Medulla oblongata (tissue), 1 donor: ENCODE measurements at regions not wholly inside any gene's neighbourhood (a gene's known extent, or its start where the extent isn't known, plus 50 kb on each side); places are given as distances from the start of the nearest gene placed in this dataset.

Source experiments
- DNase-seq: peaks from one replicate; pipeline ENCODE4 v3.0.0-alpha.2; 2015; ENCODE audit errors: extremely low spot score

GRCh38 chr7:136036336-136036735, 59.2 kb upstream of the MTPN start:
- no peak for DNase-seq

- no peak for DNase-seq
Observed at GRCh38 chr7:136034132-136034531, 57.0 kb upstream of the MTPN start.

GRCh38 chr7:136033413-136034031, 56.4 kb upstream of the MTPN start:
- peak; percentile 8 for DNase-seq

- no peak for DNase-seq
Observed at GRCh38 chr7:136030867-136031318, 53.7 kb upstream of the MTPN start.

- DNase-seq: no peak
Observed at GRCh38 chr7:136030330-136030729, 53.2 kb upstream of the MTPN start.

- DNase-seq: no peak
Observed at GRCh38 chr7:136027160-136027559, 50.0 kb upstream of the MTPN start.
